ENCODE measurements at regions not wholly inside any gene's neighbourhood (a gene's known extent, or its start where the extent isn't known, plus 50 kb on each side); places are given as distances from the start of the nearest gene placed in this dataset.
A peak's percentile ranks its signal among the peaks of the same experiment; 100 is the strongest.

- ChIA-PET POLR2A (ENCODE audit: partially characterized antibody) (no interaction called here), CTCF (ENCODE audit: partially characterized antibody) (no interaction called here)
- Histone ChIP-seq H3K27ac (ENCODE audit: low read depth, low read length) (no peak overlapping the region), H3K23me2 (ENCODE audit: low read depth, low read length) (peaks cover 3% of the 10 kb centered on the region; the same call in 1 of the 2 replicates), H3K4ac (replicated peaks; ENCODE audit: insufficient read length, low read depth, low read length) (no peak overlapping the region), H3K56ac (replicated peaks; ENCODE audit: insufficient read length, low read depth, low read length) (peak overlapping the region; percentile 83), H3K79me2 (ENCODE audit: control insufficient read depth in 1 of 2, insufficient read depth in 2 of 2, low read length in 2 of 2) (no peaks in the 10 kb centered on the region), H3K36me3 (ENCODE audit: control insufficient read depth in 2 of 4, insufficient read depth in 4 of 4, low read length in 3 of 4) (no peaks in the 10 kb centered on the region), H3K18ac (ENCODE audit: extremely low read depth, low read length) (no peak overlapping the region), H3K9me3 (ENCODE audit: insufficient read depth in 2 of 2, low read depth in 1 of 2, low read length in 1 of 2) (no peaks in the 10 kb centered on the region), H4K8ac (ENCODE audit: extremely low read depth, insufficient read depth, low read length) (no peak overlapping the region), H3K27me3 (replicated peaks in 1 of 4; ENCODE audit: control insufficient read depth in 3 of 4, extremely low read depth in 1 of 4, insufficient read depth in 3 of 4, low read length in 3 of 4) (no peaks in the 10 kb centered on the region), H4K91ac (replicated peaks; ENCODE audit: insufficient read length, low read length) (no peak overlapping the region), H3K14ac (ENCODE audit: insufficient read length) (no peak overlapping the region), H2AFZ (ENCODE audit: low read length) (no peak overlapping the region), H3K9ac (replicated peaks in 1 of 4; ENCODE audit: extremely low read depth in 1 of 4, low read depth in 3 of 4, low read length in 3 of 4) (no peak overlapping the region), H2BK15ac (ENCODE audit: low read length) (no peak overlapping the region), H2BK20ac (ENCODE audit: low read length) (no peak overlapping the region), H3K23ac (ENCODE audit: insufficient read length) (no peak overlapping the region), H2BK120ac (replicated peaks; ENCODE audit: low read depth, low read length) (no peak overlapping the region), H4K20me1 (replicated peaks in 1 of 2; ENCODE audit: control insufficient read depth in 1 of 2, insufficient read depth in 2 of 2, low read length in 2 of 2) (no peaks in the 10 kb centered on the region), H3K4me1 (replicated peaks in 1 of 4; ENCODE audit: control insufficient read depth in 3 of 4, insufficient read depth in 4 of 4, low read length in 3 of 4) (no peaks in the 10 kb centered on the region; a peak in 1 of 7 replicates), H3K79me1 (ENCODE audit: low read depth, low read length) (no peaks in the 10 kb centered on the region), H3K4me3 (ENCODE audit: extremely low read depth in 1 of 4, insufficient read depth in 2 of 4, low read depth in 3 of 4, low read length in 4 of 4) (no peak overlapping the region), H2BK5ac (ENCODE audit: low read depth, low read length) (no peak overlapping the region), H2BK12ac (ENCODE audit: low read depth, low read length) (no peak overlapping the region), H2AK5ac (ENCODE audit: low read depth, low read length) (no peak overlapping the region), H4K5ac (ENCODE audit: insufficient read length, low read depth, low read length) (no peak overlapping the region), H3K4me2 (ENCODE audit: insufficient read depth in 1 of 2, low read depth in 2 of 2, low read length in 2 of 2) (no peak overlapping the region)
- FAIRE-seq (no peak), DNase-seq (ENCODE audit: low read depth in 1 of 2, low spot score in 2 of 2) (no peak)
- 83% methylated on average over 2 of the region's 2 CpGs; no CpG with 5 or more reads in 1 of the 2 experiments for WGBS, 2 experiments (ENCODE audit: extremely low coverage in 1 of 2, insufficient coverage in 1 of 2, insufficient read length in 1 of 2, insufficient replicate concordance in 2 of 2, low coverage in 1 of 2, low lambda C conversion rate in 2 of 2, missing lambda C conversion rate in 1 of 2)
- TF ChIP-seq, protein P1, sequence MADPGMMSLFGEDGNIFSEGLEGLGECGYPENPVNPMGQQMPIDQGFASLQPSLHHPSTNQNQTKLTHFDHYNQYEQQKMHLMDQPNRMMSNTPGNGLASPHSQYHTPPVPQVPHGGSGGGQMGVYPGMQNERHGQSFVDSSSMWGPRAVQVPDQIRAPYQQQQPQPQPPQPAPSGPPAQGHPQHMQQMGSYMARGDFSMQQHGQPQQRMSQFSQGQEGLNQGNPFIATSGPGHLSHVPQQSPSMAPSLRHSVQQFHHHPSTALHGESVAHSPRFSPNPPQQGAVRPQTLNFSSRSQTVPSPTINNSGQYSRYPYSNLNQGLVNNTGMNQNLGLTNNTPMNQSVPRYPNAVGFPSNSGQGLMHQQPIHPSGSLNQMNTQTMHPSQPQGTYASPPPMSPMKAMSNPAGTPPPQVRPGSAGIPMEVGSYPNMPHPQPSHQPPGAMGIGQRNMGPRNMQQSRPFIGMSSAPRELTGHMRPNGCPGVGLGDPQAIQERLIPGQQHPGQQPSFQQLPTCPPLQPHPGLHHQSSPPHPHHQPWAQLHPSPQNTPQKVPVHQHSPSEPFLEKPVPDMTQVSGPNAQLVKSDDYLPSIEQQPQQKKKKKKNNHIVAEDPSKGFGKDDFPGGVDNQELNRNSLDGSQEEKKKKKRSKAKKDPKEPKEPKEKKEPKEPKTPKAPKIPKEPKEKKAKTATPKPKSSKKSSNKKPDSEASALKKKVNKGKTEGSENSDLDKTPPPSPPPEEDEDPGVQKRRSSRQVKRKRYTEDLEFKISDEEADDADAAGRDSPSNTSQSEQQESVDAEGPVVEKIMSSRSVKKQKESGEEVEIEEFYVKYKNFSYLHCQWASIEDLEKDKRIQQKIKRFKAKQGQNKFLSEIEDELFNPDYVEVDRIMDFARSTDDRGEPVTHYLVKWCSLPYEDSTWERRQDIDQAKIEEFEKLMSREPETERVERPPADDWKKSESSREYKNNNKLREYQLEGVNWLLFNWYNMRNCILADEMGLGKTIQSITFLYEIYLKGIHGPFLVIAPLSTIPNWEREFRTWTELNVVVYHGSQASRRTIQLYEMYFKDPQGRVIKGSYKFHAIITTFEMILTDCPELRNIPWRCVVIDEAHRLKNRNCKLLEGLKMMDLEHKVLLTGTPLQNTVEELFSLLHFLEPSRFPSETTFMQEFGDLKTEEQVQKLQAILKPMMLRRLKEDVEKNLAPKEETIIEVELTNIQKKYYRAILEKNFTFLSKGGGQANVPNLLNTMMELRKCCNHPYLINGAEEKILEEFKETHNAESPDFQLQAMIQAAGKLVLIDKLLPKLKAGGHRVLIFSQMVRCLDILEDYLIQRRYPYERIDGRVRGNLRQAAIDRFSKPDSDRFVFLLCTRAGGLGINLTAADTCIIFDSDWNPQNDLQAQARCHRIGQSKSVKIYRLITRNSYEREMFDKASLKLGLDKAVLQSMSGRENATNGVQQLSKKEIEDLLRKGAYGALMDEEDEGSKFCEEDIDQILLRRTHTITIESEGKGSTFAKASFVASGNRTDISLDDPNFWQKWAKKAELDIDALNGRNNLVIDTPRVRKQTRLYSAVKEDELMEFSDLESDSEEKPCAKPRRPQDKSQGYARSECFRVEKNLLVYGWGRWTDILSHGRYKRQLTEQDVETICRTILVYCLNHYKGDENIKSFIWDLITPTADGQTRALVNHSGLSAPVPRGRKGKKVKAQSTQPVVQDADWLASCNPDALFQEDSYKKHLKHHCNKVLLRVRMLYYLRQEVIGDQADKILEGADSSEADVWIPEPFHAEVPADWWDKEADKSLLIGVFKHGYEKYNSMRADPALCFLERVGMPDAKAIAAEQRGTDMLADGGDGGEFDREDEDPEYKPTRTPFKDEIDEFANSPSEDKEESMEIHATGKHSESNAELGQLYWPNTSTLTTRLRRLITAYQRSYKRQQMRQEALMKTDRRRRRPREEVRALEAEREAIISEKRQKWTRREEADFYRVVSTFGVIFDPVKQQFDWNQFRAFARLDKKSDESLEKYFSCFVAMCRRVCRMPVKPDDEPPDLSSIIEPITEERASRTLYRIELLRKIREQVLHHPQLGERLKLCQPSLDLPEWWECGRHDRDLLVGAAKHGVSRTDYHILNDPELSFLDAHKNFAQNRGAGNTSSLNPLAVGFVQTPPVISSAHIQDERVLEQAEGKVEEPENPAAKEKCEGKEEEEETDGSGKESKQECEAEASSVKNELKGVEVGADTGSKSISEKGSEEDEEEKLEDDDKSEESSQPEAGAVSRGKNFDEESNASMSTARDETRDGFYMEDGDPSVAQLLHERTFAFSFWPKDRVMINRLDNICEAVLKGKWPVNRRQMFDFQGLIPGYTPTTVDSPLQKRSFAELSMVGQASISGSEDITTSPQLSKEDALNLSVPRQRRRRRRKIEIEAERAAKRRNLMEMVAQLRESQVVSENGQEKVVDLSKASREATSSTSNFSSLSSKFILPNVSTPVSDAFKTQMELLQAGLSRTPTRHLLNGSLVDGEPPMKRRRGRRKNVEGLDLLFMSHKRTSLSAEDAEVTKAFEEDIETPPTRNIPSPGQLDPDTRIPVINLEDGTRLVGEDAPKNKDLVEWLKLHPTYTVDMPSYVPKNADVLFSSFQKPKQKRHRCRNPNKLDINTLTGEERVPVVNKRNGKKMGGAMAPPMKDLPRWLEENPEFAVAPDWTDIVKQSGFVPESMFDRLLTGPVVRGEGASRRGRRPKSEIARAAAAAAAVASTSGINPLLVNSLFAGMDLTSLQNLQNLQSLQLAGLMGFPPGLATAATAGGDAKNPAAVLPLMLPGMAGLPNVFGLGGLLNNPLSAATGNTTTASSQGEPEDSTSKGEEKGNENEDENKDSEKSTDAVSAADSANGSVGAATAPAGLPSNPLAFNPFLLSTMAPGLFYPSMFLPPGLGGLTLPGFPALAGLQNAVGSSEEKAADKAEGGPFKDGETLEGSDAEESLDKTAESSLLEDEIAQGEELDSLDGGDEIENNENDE (IDR thresholded peaks at IDR 0.05; ENCODE audit: insufficient replicate concordance, low read length), result no peak
Observed at GRCh38 chr7:115578576-115578975, 452.0 kb downstream of the TFEC start.
